ENCODE measurements at regions not wholly inside any gene's neighbourhood (a gene's known extent, or its start where the extent isn't known, plus 50 kb on each side); places are given as distances from the start of the nearest gene placed in this dataset.

DNA sequence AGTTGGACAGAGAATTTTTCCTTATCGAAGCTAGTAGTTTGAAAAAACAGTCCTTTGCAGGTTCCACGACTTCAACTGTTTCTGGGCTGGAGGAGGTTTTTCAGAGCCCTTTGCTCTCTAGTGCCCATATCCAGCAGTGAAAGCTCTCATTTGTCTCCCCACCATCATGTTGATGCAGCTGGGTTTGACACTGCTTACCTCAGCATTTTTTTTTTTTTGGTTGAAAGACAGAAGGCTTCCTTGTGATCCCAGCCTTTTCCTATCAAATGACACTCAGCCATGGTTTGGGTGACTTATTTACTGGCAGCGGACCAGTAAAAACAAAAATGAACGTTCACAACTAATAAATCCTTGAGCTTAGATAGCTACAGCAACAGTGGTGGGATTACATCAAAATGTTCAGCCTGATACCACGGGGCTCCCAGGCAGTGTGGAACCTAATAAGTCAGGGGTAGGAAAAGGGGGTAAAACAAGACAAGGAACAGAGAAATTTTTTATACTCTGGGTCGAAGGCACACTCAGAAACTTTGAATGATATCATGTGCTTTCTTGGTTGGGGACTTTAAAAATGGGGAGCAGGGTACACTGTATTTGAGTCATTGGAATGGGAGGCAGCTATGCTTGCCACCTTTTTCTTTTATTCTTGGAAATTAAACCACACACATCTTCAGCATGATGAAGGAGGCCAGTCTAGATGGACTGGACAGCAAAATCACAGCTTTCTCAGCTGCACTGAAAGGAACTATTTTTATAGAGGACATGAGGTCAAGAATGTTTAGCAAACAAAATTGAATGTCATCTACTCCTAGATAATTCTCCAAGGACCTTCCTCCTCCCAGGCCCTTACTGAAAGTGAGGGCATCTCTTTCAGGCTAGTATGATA is 308.9 kb upstream of the MPDZ start:
- no peak overlapping the region for H3K4me3 ChIP-seq (ENCODE audit: low read depth, low read length)
- no peak for DNase-seq (ENCODE audit: low read depth)
- TF ChIP-seq CTCF (IDR thresholded peaks at IDR 0.05; ENCODE audit: insufficient read depth, low read depth, low read length, missing control alignments) = no peak

GRCh38 chr9:13587571-13587970 is 308.1 kb upstream of the MPDZ start:
- no peak overlapping the region for H3K4me3 ChIP-seq (ENCODE audit: low read depth, low read length)
- DNase-seq (ENCODE audit: low read depth) = no peak
- no peak for TF ChIP-seq CTCF (IDR thresholded peaks at IDR 0.05; ENCODE audit: insufficient read depth, low read depth, low read length, missing control alignments)

GRCh38 chr9:13586587-13587374 is 307.3 kb upstream of the MPDZ start:
- no peak for TF ChIP-seq CTCF (IDR thresholded peaks at IDR 0.05; ENCODE audit: insufficient read depth, low read depth, low read length, missing control alignments)

GRCh38 chr9:13580760-13581159 is 301.3 kb upstream of the MPDZ start:
- no peak for TF ChIP-seq CTCF (IDR thresholded peaks at IDR 0.05; ENCODE audit: insufficient read depth, low read depth, low read length, missing control alignments)
- H3K4me3 ChIP-seq (ENCODE audit: low read depth, low read length) = no peak overlapping the region
- no peak for DNase-seq (ENCODE audit: low read depth)

More at GRCh38 chr9:13586587-13587374, 307.3 kb upstream of the MPDZ start:
- no peak for DNase-seq (ENCODE audit: low read depth)
- no peak overlapping the region for H3K4me3 ChIP-seq (ENCODE audit: low read depth, low read length)

- no peak for DNase-seq (ENCODE audit: low read depth)
- no peak overlapping the region for H3K4me3 ChIP-seq (ENCODE audit: low read depth, low read length)
- no peak for TF ChIP-seq CTCF (IDR thresholded peaks at IDR 0.05; ENCODE audit: insufficient read depth, low read depth, low read length, missing control alignments)
These were observed 300.6 kb upstream of the MPDZ start for GRCh38 chr9:13580131-13580530.

GRCh38 chr9:13576101-13576500 is 296.6 kb upstream of the MPDZ start:
- no peak for TF ChIP-seq CTCF (IDR thresholded peaks at IDR 0.05; ENCODE audit: insufficient read depth, low read depth, low read length, missing control alignments)
- no peak overlapping the region for H3K4me3 ChIP-seq (ENCODE audit: low read depth, low read length)
- DNase-seq (ENCODE audit: low read depth) = no peak
